Epidermal melanocyte (primary cell): ENCODE measurements at regions not wholly inside any gene's neighbourhood (a gene's known extent, or its start where the extent isn't known, plus 50 kb on each side); places are given as distances from the start of the nearest gene placed in this dataset.

Experiments
- DNase-seq: peaks from one replicate; pipeline ENCODE4 v3.0.0; 2011; ENCODE audit warnings: low spot score; ENCODE audit not compliant: insufficient read length

DNA sequence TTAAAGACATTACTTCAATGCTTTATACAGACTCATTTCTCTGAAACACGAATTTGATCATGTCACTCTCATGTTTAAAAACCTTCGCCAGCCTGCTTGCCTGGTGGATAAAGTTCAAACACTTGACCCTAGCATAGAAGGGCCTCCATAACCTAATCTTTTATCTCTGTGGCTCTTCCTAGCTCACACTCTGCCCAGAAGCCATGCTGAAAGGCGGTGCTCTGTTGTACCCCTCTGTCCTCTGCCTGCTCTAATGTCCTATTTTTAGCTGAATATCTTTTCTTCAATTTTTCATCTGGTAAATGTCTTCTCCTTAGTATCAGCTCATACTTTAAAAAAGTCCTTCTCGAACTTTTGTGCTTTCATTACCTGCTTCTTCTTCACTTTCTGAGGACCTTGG is 302.6 kb upstream of the BOD1L1 start:
- DNase-seq: no peak

DNA sequence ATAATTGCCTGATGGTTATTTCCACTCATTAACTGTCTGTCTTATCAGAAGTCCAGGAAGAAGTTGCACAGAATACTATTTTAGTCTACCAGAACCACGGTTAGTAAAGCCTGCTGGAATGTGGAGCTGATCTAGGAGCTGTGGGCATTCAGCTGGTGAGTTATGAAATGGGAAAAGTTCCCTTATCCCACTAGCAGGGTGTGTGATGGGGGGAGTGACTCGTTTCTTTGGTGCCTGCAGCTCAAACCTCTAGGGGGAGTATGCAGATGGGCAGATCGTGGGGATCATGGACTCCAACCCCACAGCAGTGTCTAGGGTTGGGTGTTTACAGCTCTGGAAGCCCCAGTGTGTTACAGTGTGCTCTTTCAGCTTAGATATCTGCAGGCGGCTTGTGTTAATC is 305.7 kb upstream of the BOD1L1 start:
- no peak for DNase-seq

DNA sequence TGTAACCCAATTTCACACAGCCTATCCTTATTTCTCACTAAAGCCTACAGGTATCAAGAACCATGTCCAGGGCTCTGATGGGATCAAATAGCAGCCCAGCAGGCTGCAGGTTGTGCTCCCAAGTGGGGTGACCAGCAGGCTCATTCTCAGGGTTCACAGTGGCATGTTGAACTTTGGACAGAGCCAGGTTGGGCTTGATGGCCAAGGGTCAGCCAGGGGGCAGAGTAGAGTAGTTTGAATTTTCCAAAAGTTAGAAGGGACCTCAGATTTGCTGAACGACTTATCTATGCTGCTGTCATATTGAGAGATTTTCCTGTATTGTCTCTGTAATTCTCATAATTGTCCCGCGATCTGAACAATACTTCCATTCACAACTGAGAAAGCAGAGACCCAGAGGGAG is 310.8 kb upstream of the BOD1L1 start:
- DNase-seq: no peak

DNA sequence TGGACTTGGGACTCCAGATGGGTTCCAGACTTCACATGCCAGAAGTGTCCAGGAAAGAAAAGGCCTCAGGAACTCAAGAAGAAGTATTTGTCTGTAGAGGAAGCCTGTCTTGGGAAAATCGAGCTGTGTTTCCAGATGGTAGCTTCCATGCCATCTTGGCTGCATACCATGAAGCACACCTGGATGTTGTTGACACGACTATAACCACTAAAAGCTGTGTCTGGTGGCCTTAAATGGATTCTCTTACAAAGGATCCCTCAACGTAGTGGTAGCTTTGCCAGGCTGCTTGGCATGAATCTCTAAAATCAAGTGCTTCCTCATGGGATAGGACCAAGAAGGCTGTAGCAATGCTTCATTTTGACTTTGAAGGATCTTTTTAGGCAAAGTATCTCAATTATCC is 313.4 kb upstream of the BOD1L1 start:
- DNase-seq: no peak

DNA sequence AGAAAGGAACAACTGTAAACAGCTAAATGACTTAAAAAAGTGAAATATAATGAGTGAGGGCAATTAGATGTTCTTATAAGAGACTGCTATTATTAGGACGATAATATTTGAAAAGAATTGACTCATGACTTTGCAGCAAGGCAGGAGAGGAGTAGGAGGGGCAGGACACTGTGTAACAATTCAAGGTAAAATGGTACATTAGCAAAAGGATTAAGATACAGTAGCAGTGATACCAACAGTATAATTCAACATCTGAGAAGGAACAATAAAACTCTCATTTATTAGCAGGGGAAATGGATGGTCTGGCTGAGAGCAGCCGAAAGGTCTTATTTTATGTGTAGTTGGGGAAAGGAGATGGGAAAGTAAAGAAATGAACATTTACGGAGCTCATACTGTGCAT is 315.5 kb upstream of the BOD1L1 start:
- DNase-seq: no peak

DNA sequence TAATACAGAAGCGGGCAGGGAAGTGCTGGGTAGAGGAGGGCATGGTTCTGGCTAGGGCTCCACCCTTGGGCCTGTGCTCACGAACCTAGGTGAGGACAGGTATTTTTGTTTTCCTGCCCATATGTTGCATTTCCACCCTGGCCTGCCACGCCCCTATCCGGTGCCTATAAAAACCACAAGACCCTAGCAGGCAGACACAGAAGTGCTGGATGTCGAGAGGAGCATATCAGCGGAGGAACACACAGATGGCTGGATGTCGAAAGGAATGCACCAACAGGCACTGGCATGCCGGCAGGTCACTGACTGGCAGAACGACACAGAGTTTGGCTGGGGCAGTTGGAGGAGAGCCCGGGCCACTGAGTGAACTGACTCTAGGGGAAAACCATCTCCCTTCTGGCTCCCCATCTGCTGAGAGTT is 316.6 kb upstream of the BOD1L1 start:
- DNase-seq: no peak

DNA sequence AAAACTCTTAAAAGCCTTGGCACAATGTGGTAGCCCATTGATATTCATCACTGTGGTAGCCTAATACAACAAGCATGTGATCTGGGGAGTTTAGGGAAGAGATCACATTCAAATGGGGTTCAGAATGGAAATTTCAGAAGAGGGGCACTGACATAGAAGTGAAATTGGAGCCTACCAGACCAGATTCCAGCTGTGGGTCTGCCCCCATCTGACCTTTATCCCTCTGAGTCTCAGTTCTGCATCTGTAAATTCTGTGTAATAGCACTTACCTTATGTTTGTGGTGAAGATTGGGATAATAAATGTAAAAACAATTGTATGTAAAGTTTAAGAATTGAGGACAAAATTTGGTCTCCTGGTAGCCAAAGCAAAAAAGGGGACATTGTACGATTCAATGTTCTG is 320.4 kb upstream of the BOD1L1 start:
- DNase-seq: no peak

DNA sequence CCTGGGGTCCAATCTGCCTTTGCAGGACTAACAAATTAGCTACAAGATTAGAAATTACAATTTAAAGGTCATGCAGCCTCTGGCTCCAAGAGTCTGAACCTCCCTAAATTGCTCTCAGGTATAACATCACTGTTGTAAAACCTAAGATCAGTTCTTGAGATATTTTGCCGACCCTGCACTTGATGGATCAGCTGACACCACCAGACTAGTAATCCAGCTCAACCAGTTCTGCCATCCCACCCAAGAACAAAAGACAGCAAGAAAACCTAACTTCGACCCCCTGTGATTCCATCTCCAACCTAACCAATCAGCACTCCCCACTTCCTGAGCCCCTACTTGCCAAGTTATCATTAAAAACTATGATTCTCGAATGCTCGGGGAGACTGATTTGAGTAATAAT is 323.0 kb upstream of the BOD1L1 start:
- DNase-seq: no peak

DNA sequence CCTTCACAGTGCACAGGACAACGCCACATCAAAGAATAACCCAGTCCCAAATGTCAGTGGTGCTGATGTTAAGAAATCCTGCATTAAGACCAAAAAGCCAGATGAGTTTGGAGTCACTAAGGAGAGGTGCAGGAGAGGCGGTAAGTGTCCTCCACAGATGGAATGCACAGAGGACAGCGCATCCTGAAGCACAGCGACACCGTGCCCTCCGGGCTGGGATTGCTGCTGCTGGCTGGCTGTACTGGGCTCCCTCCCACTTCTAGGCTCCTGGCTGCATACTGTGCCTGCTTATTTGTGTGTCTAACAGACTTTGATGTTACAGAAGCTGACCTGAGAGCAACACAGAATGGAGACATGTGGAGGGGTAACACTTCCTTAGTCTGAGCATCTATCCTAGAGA is 325.6 kb upstream of the BOD1L1 start:
- DNase-seq: no peak

DNA sequence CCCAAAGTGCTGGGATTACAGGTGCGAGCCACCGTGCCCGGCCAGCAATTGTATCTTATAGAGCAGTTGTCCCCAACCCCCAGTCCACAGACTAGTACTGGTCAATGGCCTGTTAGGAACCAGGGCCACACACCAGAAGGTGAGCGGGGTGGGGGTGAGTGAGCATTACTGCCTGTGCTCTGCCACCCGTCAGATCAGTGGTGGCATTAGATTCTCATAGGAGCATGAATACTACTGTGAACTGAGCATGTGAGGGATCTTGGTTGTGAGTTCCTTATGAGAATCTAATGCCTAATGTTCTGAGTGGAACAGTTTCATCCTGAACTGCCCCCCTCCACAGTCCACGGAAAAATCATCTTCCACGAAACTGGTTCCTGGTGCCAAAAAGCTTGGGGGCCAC is 328.0 kb upstream of the BOD1L1 start:
- DNase-seq: no peak

DNA sequence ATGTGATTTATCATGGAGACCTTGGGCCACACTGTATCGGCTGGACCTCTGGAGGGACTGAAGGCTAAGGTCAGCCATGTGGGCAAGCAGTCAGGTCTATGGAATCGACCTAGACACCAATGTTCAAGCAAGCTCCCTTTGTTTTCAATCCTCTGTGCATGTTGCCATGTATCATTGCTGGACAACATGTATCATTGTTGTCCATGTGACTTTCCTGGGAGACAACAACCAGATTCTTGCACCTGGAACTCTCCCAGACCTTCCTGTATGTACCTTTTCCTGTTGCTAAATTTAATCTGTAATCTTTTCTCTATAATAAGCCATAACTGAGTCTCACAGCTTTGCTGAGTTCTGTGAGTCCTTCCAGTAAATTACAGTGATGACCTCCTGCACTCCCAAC is 329.4 kb upstream of the BOD1L1 start:
- DNase-seq: no peak

DNA sequence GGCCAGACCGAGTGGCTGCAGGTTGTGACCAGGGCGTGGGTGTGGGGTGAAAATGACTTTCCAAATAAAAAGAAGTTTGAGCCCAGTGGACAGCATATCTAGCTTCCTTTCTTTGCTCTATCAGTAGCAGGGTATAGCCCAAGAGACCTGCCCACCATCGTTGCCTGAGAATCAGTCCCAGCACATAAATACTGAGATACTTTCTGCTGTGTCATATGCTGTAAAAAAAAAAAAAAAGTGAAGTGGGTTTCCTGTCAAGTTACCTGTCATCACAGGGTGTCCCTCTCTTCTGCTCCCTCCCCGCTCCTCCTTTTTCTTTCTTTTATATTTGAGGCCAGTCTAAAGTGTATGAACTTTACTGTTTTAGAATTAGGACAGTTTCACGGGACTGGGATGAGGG is 330.3 kb upstream of the BOD1L1 start:
- DNase-seq: no peak

DNA sequence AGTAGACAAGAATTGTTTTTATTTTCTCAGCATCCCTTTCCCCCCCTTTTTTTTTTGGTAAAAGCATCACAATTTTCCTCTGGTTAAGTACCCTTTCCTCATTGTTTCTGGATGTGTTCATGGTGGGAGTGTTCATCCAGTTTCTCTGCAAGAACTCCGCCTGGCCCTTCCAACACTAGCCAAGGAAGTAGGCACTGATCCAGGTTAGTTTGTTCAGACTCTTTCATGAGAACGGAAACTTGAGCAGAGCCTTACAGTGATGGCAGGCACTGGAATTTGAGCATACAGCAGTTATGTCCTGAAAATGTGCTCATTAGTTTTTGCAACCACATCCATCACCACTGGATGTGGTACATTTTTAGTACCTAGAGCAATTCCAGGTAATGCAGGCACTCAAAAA is 336.1 kb upstream of the BOD1L1 start:
- no peak for DNase-seq

DNA sequence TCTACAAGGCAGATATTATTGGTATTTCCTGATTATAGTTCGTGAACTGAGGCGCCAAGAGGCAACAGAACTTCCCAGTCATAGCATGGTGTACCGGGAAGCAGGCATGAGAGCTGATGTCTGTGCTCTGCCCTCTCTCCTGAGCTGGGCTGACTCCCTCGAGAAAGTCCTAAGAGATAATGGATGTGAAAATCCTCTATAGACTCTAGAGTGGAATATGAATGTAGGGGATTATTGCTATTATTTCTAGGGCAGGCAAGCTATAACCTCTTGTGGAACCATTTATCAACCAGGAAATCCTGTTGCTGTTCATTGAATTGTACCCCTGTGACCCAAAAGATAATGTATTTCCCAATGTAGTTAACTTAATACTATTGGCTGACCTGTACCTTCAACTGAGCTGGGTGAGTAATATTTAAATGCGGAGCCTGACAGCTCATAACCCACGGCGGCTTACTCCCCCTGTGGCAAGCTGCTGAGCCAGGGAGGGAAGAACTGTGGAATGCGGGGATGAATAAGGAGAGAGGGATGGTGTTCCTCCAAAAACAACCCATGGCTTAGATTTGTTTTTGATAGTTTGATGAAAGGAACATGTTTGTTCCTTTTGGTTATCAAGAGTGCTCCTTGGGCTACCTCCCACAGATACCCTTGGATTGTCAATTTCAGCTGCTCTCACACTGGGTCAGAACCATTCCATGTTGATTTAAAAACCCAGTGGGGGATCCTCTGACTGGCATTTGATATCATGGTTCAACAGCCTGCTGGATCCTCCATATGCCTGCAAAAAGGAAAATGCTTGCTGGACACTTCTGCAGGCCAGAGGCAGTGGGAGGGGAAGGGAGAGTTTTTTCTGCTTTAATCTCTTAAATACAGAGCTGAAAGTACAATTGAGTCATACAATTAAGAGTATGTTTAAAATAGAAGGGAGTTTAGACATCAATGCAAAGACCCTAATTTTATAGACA is 339.0 kb upstream of the BOD1L1 start:
- no peak for DNase-seq

DNA sequence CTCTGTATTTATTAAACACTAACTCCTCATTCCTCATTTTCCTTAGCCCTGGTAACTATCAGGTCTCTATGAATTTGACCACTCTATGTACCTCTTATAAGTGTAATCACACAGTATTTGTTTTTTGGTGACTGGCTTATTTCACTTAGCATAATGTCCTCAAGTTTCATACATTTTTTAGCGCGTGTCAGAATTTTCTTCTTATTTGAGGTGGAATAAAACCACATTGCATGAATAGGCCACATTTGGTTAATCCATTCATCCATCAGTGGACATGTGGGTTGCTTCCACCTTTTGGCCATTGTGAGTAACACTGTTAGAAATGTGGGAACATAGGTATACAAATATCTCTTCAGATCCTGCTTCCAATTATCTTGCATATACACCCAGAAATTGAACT is 341.2 kb upstream of the BOD1L1 start:
- DNase-seq: no peak

DNA sequence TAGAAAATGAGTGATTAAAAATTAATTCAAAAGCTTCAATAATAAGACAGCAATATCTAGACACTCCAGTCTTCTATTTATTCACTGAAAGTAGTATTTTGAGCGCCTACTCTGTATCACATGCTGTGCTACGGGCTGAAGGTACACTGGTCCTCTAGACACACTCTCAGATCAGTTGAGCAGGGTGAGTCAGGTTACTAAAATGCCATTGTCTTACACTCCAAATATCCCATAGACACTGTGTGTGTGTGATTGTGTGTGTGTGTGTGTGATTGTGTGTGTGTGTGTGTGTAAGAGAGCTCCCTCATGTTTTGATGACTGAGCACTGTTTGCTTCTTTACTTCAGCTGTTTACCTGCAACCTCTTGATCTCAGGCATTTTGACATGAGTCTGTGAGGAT is 342.8 kb upstream of the BOD1L1 start:
- no peak for DNase-seq

DNA sequence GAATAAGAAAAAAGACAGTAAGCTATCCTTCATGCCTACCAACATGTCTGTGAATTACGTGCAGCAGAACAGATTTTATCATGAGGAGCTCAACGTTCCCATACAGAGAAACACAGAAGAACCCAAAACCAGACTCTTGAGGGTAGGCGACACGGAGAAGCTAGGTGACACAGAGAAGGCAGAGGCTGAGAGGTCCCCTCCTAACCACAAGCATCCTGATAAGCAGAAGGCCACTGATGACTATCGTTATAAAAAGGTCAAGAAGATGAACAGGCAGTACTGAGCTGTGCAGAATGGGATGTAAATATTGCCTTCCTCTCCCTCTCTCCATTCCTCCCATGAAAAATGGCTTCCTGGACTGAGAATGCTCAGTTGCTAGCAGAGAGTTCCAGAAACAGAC is 350.2 kb upstream of the BOD1L1 start:
- DNase-seq: no peak

DNA sequence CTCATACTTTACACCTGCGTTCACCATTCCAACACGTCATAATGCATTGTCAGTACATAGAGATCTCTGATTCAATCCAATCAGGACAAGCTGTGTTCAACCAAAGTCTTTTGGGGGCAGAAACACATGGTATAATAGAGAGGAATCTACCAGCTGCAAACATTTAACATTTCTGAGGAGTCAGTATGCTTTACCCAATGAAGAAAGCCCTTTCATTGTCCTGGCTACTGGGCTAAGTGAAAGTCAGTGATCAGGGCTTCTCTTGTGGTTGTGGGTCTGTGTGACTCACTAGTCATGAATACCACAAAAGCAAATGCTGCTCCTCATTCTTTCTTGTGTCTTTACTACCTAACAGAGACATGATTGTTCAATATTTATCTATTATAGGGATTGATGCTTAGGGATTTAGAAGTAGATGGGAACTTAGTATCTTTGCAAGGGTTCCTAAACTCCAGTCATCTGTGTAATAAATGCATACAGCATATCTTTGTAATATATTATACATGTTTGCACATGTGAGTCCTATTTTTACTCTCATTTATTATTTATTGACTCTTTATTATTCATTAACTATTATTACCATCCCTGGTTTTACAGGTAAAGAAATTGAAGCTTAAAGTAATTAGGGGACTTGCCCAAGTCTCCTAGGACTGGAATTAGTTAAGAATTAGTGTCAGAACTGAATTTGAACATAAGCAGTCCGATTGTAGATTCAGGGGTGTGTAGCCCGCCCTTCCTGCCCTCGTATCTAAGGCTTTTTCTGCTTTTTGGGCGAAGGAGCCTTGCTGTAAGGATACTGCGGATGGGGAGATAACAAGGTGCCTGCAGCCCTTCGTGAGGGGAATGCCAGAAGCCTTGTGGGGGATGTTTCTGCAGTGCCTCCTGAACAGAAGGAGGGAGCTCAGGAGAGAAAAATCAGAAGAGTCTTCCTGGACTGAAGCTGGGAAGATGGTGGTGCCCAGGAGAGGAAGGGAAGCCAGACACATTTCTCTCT is 353.1 kb upstream of the BOD1L1 start:
- DNase-seq: peak; percentile 84

DNA sequence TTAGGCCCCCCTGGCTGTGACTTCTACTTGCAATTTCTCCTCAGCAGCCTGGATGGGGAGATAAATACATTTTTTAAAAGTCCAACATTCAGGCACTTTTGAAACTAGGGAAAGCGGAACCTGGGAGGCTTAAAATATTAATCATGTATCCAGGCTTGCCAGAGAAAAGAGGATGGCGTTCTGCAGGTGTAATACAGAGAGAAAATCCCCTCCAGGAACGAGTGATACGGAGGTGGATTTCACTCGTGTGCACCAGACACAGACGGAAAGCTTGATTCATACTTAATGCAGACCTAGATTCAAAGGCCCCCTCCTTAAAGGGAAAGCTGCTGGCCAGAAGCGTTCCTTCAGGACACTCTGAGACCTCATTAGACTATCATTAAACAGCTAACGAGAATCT is 354.0 kb upstream of the BOD1L1 start:
- no peak for DNase-seq

DNA sequence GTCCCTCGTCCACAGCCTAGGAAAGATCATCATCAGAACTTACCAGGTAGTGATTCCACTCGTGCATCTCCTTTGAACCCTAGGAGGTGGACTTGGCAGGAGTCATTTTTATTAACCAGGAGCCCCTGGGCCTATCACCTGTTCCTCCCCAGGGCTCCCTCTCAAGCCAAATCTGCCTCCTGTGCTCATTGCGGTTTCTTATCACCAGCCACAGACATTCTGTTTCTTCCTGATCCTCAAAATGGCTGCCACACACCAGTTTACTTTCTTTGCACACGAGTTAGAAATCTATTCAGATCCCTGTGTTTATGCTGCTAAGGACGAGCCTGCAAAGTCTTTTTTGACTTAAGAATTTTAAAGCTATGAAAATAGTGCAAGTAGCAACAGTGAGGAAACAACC is 354.5 kb upstream of the BOD1L1 start:
- DNase-seq: no peak

DNA sequence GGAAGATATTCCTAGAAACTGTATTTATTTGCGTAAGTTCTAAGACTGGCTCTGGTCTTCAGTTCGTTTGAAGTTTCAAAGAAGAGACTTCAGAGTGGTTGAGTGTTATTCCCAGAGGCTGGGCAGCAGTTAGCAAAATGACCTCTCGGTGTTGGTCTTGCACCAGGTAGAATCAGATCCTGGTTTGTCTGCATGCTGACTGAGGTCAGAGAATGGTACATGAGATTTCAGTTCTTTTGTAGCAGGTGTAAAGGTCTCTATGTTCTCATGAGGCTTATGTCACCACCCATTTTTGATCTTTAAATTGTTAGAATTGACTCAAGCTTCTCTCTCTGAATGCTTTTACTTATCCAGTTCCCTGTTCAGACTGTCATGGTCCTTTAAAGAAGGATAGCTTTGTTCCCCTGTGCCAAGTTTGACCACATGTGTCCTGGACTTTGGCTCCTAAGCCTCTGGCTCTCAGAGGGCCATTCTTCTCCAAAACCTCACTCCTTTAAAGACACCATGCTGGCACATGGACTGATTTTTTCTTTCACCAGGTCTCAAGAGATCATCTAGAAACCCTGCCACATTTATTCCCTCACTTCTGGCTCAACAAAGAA is 355.8 kb upstream of the BOD1L1 start:
- no peak for DNase-seq
